OCI-LY1 (cell line): ENCODE measurements at regions not wholly inside any gene's neighbourhood (a gene's known extent, or its start where the extent isn't known, plus 50 kb on each side); places are given as distances from the start of the nearest gene placed in this dataset.
"Not testable (repeated sequence)": the region's sequence is repeated elsewhere in the genome, so short reads cannot be mapped to it uniquely, and the experiment has no call there.

Source experiments
- H2AFZ ChIP-seq: fragments of 200-600 bp; sonication (generic), shearing (Covaris generic); 2 replicates; pipeline ENCODE4 v1.6.0; 2014; ENCODE audit warnings: antibody characterized with exemption, mild to moderate bottlenecking, low read length
- H3F3A ChIP-seq: fragments of 200-600 bp; sonication (generic), shearing (Covaris generic); 2 replicates; pipeline ENCODE4 v1.6.0; 2014; ENCODE audit warnings: mild to moderate bottlenecking, antibody characterized with exemption, low read length, moderate library complexity; ENCODE audit not compliant: insufficient read depth
- H3K27ac ChIP-seq: fragments of 200-600 bp; sonication (generic); 2 replicates; pipeline ENCODE4 v1.5.1; 2014; ENCODE audit warnings: low read length, mixed run types, mild to moderate bottlenecking, low read depth; ENCODE audit not compliant: poor library complexity, severe bottlenecking
- H3K27me3 ChIP-seq: fragments of 200-600 bp; sonication (generic); 2 replicates; pipeline ENCODE4 v1.6.0; 2014; ENCODE audit warnings: antibody characterized with exemption, mild to moderate bottlenecking, low read length, moderate library complexity; ENCODE audit not compliant: insufficient read depth
- H3K36me3 ChIP-seq: fragments of 200-600 bp; sonication (generic); 2 replicates; pipeline ENCODE4 v1.6.1; 2014; ENCODE audit warnings: mild to moderate bottlenecking, antibody characterized with exemption, low read length, moderate library complexity, mixed read lengths; ENCODE audit not compliant: insufficient read depth
- H3K4me1 ChIP-seq: fragments of 200-600 bp; sonication (generic); 2 replicates; pipeline ENCODE4 v1.5.1; 2014; ENCODE audit warnings: mild to moderate bottlenecking, low read length, moderate library complexity; ENCODE audit not compliant: insufficient read depth, severe bottlenecking
- H3K4me2 ChIP-seq: fragments of 200-600 bp; sonication (generic), shearing (Covaris generic); 2 replicates; pipeline ENCODE4 v1.6.1; 2014; ENCODE audit warnings: low read length
- H3K4me3 ChIP-seq: fragments of 200-600 bp; sonication (generic); 2 replicates; pipeline ENCODE4 v1.5.1; 2014; ENCODE audit warnings: low read length, low read depth, mild to moderate bottlenecking, mixed read lengths; ENCODE audit not compliant: poor library complexity, severe bottlenecking
- H3K79me2 ChIP-seq: fragments of 200-600 bp; shearing (Covaris generic); 2 replicates; pipeline ENCODE4 v1.6.1; 2016; ENCODE audit warnings: mixed run types, low read length, mixed read lengths; ENCODE audit not compliant: insufficient read depth
- H3K9ac ChIP-seq: fragments of 200-600 bp; sonication (generic), shearing (Covaris generic); 2 replicates; pipeline ENCODE4 v1.6.1; 2014; ENCODE audit warnings: mild to moderate bottlenecking, low read length, mixed read lengths
- H3K9me2 ChIP-seq: fragments of 200-600 bp; sonication (generic), shearing (Covaris generic); 2 replicates; pipeline ENCODE4 v1.6.1; 2014; ENCODE audit warnings: low read depth, mild to moderate bottlenecking, low read length, mixed read lengths
- H3K9me3 ChIP-seq: fragments of 200-600 bp; shearing (Covaris generic); 2 replicates; pipeline ENCODE4 v1.6.1; 2014; ENCODE audit warnings: low read length, mixed read lengths
- H4K20me1 ChIP-seq: fragments of 200-600 bp; sonication (generic), shearing (Covaris generic); 2 replicates; pipeline ENCODE4 v1.6.0; 2016; ENCODE audit warnings: mild to moderate bottlenecking, low read length; ENCODE audit not compliant: insufficient read depth

DNA sequence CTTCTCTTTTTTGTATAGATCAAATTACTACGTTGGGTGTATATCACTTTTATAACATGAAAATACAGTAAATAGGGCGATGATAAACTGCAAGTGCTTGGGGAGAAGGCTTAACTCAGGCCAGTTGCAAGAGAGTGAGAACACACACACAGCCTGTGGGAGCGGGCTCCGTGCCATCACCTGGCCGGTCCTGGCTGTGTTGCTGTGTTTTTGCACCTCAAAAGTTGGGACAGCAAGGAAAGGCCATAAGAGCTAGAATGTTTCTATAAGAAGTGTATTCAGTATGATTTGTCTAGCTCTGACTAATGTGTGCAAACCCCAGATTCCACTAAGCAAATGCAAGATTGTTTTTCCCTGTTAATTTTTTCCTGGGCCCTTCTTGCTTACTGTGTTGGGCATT is 1940.6 kb downstream of the FOXD4L5 start:
- not testable (repeated sequence) for H3K79me2 ChIP-seq, H3K9me3 ChIP-seq, H3K9me2 ChIP-seq, H3K4me2 ChIP-seq, H3K27me3 ChIP-seq, H3K9ac ChIP-seq, H4K20me1 ChIP-seq, H2AFZ ChIP-seq, H3K4me3 ChIP-seq, H3F3A ChIP-seq, H3K27ac ChIP-seq, H3K4me1 ChIP-seq, H3K36me3 ChIP-seq

DNA sequence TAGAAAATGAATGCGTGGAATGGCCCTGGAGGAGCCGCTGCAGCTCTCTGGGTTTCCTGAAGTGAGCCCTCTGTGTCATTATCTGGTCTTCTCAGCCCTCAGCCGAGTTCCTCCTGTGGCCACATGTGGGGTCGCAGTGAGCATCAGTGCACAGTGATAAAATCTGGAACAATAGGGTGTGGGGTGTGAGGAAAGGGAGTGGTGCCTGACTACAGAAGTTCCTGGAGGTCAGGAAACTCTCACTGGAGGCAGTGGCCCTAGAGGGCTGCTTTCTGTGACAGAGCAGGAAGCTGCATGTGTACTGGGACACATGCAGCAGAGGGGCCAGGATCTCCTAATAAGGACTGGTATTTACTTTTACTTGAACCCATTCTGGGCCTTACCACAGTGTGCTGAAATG is 1942.5 kb downstream of the FOXD4L5 start:
- H3K9ac ChIP-seq, H3K27ac ChIP-seq, H4K20me1 ChIP-seq, H3K4me2 ChIP-seq, H3K79me2 ChIP-seq, H3K9me3 ChIP-seq, H3K4me3 ChIP-seq, H3F3A ChIP-seq, H3K36me3 ChIP-seq, H2AFZ ChIP-seq, H3K27me3 ChIP-seq, H3K9me2 ChIP-seq: not testable (repeated sequence)
- peaks cover 16% of the 10 kb centered on the region for H3K4me1 ChIP-seq

DNA sequence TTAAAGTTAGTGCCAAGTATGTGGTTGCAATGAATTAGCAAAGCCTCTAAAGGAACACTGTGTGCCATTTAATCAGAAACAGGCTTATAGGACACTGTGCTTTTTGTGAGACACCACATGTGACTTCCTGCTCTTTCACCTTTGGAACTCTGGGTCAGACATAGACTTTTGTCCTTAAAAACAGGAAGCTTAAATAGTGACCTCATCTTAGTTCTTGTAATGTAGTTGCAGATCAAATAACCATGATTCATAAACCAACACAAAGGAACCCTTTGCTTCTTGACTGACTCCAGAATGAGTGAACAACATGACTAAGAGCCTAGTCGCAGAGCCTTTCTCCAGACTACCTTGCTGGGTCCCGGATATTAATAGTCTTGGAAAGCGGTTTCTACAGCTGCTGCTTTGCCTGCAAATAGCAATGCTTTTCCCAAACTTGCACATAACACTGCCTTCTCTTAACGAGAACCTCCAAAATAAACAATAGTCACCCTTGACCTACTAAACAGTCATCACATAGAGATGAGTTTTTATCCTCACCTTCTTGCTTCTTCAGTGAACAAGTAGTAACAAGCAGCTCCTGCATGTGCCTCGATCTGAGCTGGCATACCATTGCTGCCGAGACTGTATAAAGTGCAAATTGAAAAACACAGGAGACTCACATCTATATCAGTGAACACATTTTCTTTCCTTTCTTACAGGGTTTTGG is 1947.0 kb downstream of the FOXD4L5 start:
- not testable (repeated sequence) for H2AFZ ChIP-seq, H4K20me1 ChIP-seq, H3K27me3 ChIP-seq, H3K4me3 ChIP-seq, H3K79me2 ChIP-seq, H3K9ac ChIP-seq, H3K9me2 ChIP-seq, H3K4me1 ChIP-seq, H3K9me3 ChIP-seq, H3F3A ChIP-seq, H3K36me3 ChIP-seq, H3K27ac ChIP-seq, H3K4me2 ChIP-seq

DNA sequence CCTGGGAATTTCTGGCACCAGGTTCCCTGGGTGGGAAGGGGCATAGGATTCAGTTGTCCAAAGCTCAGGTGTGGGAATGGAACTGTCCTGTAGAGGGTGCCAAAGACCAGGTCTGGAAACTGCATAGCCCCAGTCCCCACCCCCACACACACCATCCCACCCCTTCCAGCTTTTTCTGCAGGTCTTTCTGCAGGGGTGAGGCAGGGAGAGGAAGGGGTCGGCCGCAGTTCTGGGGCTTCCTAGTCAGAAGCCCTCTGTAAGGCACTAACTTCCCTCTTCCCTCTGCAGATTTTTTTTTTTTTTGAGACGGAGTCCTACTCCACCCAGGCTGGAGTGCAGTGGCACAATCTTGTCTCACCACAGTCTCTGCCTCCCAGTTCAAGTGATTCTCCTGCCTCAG is 1949.7 kb downstream of the FOXD4L5 start:
- H2AFZ ChIP-seq, H3K27me3 ChIP-seq, H3K4me1 ChIP-seq, H3K9me2 ChIP-seq, H3K9me3 ChIP-seq, H3K79me2 ChIP-seq, H3K27ac ChIP-seq, H3K9ac ChIP-seq, H3F3A ChIP-seq, H3K36me3 ChIP-seq, H3K4me3 ChIP-seq, H4K20me1 ChIP-seq, H3K4me2 ChIP-seq: not testable (repeated sequence)

DNA sequence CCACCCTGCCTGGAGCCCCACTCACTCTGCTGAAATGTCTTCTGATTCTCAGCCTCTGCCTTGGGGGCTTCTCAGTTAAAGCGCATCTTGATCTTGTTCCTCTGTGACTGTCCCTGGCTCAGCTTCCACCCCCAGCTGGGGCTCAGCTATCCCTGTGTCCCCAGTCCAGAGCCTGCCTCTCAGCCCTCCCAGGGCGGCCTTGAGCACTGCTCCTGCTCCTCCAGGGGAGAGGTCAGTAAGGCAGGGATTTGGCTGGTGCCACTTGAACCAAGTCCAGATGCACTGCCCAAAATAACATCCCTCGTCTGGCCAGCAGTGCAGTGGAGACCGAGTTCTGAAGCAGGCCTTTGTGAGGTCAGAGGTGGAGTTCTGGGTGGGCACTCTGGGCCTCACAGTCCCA is 1950.8 kb downstream of the FOXD4L5 start:
- H2AFZ ChIP-seq, H3K4me1 ChIP-seq, H3K9me3 ChIP-seq: not testable (repeated sequence)

DNA sequence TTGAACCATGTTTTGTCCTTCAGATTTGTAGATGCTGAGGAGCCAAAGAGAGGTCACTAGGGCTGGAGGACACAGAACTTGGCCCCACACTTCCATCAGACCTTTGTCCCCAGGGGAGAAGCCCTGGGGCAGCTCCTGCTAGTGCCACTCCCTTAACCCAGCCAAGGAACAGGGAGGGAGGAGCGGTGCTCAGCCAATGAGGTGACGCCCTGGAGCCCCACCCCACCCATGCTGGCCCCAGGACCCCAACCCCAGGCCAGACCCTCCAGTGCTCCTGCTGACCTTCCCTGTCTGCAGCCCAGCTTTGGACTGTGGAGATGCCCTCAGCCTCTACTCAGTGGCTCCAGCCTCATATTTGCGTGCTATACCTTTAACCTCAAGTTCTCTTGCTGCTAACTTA is 1951.9 kb downstream of the FOXD4L5 start:
- not testable (repeated sequence) for H3K4me2 ChIP-seq, H3K9me3 ChIP-seq, H3K27me3 ChIP-seq, H4K20me1 ChIP-seq, H3K9ac ChIP-seq, H3K4me1 ChIP-seq, H2AFZ ChIP-seq, H3K9me2 ChIP-seq, H3K79me2 ChIP-seq, H3K27ac ChIP-seq, H3K4me3 ChIP-seq, H3K36me3 ChIP-seq, H3F3A ChIP-seq

More for the DNA sequence above, 1950.8 kb downstream of the FOXD4L5 start:
- H3F3A ChIP-seq, H3K36me3 ChIP-seq, H3K9ac ChIP-seq, H3K27ac ChIP-seq, H3K4me2 ChIP-seq, H3K4me3 ChIP-seq, H3K9me2 ChIP-seq, H3K79me2 ChIP-seq, H4K20me1 ChIP-seq, H3K27me3 ChIP-seq: not testable (repeated sequence)

DNA sequence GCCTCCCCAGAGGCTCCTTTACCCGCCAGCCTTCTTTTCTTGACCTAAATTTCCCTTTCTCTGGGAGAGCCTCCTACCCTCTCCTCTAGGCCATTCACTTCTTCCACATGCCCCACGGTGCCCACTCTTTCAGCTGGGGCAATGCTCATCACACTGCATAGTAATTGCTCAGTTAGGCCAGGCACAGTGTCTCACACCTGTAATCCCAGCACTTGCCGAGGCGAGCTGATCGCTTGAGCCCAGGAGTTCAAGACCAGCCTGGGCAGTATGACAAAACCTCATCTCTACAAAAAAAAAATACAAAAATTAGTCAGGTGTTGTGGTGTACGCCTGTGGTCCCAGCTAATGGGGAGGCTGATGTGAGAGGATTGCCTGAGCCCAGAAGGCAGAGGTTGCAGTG is 1956.7 kb downstream of the FOXD4L5 start:
- not testable (repeated sequence) for H3F3A ChIP-seq, H3K9me3 ChIP-seq, H2AFZ ChIP-seq, H3K4me3 ChIP-seq, H3K36me3 ChIP-seq, H3K27me3 ChIP-seq, H3K27ac ChIP-seq, H3K9me2 ChIP-seq, H3K79me2 ChIP-seq, H3K4me2 ChIP-seq, H3K9ac ChIP-seq, H4K20me1 ChIP-seq, H3K4me1 ChIP-seq

DNA sequence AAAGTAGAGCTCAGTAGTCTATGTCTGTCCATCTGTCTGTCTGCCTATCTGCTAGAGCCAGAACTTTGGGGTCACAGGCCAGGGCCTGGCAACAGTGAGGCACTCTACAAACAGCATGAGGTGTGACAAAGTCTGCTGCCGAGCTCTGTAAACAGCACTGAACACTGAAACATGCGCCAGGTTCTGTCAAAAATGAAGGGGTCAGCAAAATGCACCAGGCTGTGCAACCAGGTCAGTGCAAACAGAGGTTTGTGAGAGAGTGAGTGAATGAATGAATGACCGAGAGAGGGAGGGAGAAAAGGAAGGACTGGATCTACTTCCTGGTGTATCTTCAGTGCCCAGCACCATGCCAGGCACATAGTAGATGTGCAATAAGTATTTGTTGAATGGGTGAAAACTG is 1957.8 kb downstream of the FOXD4L5 start:
- not testable (repeated sequence) for H3K9me2 ChIP-seq, H3K4me3 ChIP-seq, H3K79me2 ChIP-seq, H4K20me1 ChIP-seq, H3K9ac ChIP-seq, H3K36me3 ChIP-seq, H3K27ac ChIP-seq, H2AFZ ChIP-seq, H3F3A ChIP-seq, H3K27me3 ChIP-seq, H3K4me2 ChIP-seq, H3K4me1 ChIP-seq, H3K9me3 ChIP-seq
